ENCODE measurements at regions not wholly inside any gene's neighbourhood (a gene's known extent, or its start where the extent isn't known, plus 50 kb on each side); places are given as distances from the start of the nearest gene placed in this dataset.

DNA sequence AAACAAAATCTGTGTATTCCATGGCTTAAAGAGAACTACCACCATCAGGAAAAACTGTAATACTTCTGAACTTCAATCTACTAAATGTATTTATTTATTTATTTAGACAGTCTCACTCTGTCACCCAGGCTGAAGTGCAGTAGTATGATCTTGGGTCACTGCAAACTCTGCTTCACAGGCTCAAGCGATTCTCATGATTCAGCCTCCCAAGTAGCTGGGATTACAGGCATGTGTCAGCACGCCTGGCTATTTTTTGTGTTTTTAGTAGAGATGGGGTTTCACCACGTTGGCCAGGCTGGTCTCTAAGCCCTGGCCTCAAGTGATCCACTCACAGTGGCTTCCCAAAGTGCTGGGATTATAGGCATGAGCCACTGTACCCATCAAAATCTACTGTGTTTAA, 202.3 kb upstream of the POU1F1 start:
- no TSS peak for BruUV-seq (replicated peaks)
- no peak overlapping the region for H3K4me3 ChIP-seq (replicated peaks in 1 of 3; ENCODE audit: insufficient read depth in 1 of 3, low read depth in 2 of 3, low read length in 3 of 3)
- no peak overlapping the region for H3K4me2 ChIP-seq (ENCODE audit: low read depth, low read length)
- no peak overlapping the region for H2AFZ ChIP-seq (ENCODE audit: low read length)
- no peaks in the 10 kb centered on the region for H4K20me1 ChIP-seq (ENCODE audit: insufficient read depth, low read length)
- in situ Hi-C loops (cut with HindIII; ENCODE audit: extremely low pct_ligation_motif_present, low pct_unique_long_range_greater_than_20kb) (no loop called here), intact Hi-C loops (cut with micrococcal nuclease; ENCODE audit: unreplicated experiment) (no loop called here)
- H3K36me3 ChIP-seq (replicated peaks in 1 of 2; ENCODE audit: control insufficient read depth in 1 of 2, insufficient read depth in 2 of 2, low read length in 2 of 2) = no peaks in the 10 kb centered on the region
- H3K27me3 ChIP-seq (ENCODE audit: control insufficient read depth in 1 of 2, insufficient read depth in 2 of 2, low read length in 2 of 2) = no peaks in the 10 kb centered on the region
- no peak overlapping the region for H3K27ac ChIP-seq (ENCODE audit: extremely low read length, insufficient read depth, low read length)
- H3K9ac ChIP-seq (ENCODE audit: insufficient read depth, low read depth, low read length) = no peak overlapping the region
- no peak for DNase-seq (ENCODE audit: low spot score)
- TF ChIP-seq ZNF367 (CRISPR knock-in tag; IDR thresholded peaks at IDR 0.05; ENCODE audit: borderline replicate concordance) (no peak), ZNF512 (CRISPR knock-in tag; IDR thresholded peaks at IDR 0.05) (no peak), SMARCC2 (IDR thresholded peaks at IDR 0.05) (no peak)
- TF ChIP-seq, protein P1, sequence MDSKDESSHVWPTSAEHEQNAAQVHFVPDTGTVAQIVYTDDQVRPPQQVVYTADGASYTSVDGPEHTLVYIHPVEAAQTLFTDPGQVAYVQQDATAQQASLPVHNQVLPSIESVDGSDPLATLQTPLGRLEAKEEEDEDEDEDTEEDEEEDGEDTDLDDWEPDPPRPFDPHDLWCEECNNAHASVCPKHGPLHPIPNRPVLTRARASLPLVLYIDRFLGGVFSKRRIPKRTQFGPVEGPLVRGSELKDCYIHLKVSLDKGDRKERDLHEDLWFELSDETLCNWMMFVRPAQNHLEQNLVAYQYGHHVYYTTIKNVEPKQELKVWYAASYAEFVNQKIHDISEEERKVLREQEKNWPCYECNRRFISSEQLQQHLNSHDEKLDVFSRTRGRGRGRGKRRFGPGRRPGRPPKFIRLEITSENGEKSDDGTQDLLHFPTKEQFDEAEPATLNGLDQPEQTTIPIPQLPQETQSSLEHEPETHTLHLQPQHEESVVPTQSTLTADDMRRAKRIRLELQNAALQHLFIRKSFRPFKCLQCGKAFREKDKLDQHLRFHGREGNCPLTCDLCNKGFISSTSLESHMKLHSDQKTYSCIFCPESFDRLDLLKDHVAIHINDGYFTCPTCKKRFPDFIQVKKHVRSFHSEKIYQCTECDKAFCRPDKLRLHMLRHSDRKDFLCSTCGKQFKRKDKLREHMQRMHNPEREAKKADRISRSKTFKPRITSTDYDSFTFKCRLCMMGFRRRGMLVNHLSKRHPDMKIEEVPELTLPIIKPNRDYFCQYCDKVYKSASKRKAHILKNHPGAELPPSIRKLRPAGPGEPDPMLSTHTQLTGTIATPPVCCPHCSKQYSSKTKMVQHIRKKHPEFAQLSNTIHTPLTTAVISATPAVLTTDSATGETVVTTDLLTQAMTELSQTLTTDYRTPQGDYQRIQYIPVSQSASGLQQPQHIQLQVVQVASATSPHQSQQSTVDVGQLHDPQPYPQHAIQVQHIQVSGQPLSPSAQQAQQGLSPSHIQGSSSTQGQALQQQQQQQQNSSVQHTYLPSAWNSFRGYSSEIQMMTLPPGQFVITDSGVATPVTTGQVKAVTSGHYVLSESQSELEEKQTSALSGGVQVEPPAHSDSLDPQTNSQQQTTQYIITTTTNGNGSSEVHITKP (CRISPR knock-in tag; IDR thresholded peaks at IDR 0.05; ENCODE audit: low read depth) = no peak
- H3K9me3 ChIP-seq (ENCODE audit: low read length) = peaks cover 6% of the 10 kb centered on the region; the same call in 1 of the 2 replicates
- no peak for FAIRE-seq
- ChIA-PET CTCF (ENCODE audit: low intra/inter-chr PET ratio, low total read pairs) (no interaction called here), POLR2A (no interaction called here)
- no peak for ATAC-seq
- H3K4me1 ChIP-seq (ENCODE audit: insufficient read depth, low read length) = no peaks in the 10 kb centered on the region
- no peaks in the 10 kb centered on the region for H3K79me2 ChIP-seq (ENCODE audit: insufficient read depth, low read length)
- 0% methylated on average over 3 of the region's 3 CpGs for WGBS (ENCODE audit: low lambda C conversion rate)

All from HepG2 (cell line).